ENCODE measurements at regions not wholly inside any gene's neighbourhood (a gene's known extent, or its start where the extent isn't known, plus 50 kb on each side); places are given as distances from the start of the nearest gene placed in this dataset.

DNA sequence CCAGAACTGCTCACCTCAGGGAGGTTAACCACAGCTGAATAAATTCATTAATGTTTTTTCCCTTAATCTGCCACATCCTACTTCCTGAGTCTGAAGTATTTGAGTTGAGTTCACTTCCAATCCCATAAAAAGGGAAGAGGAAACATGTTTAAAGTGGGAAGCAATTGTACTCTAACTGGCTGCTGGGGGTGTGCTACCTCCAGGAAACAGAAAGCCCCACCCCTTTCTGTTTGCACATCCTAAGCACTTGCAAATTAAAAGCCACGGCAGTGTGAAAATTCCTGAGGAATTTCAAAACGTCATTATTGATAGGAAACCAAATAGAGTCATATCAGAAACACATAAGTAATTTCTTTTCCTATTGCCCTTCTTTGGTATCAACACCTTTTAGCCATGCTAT, 307.0 kb upstream of the NR5A2 start:
- H3K27ac ChIP-seq, result no peak overlapping the region
- no peak overlapping the region for H3K9ac ChIP-seq (ENCODE audit: low read depth in 2 of 2, low read length in 2 of 2)
- intact Hi-C loops (cut with DNase I), result no loop called here
- no peaks in the 10 kb centered on the region for H3K9me3 ChIP-seq
- H3K4me3 ChIP-seq, result no peak overlapping the region
- H3K27me3 ChIP-seq, result no peaks in the 10 kb centered on the region
- H3K36me3 ChIP-seq, result no peaks in the 10 kb centered on the region
- TF ChIP-seq, protein P1, sequence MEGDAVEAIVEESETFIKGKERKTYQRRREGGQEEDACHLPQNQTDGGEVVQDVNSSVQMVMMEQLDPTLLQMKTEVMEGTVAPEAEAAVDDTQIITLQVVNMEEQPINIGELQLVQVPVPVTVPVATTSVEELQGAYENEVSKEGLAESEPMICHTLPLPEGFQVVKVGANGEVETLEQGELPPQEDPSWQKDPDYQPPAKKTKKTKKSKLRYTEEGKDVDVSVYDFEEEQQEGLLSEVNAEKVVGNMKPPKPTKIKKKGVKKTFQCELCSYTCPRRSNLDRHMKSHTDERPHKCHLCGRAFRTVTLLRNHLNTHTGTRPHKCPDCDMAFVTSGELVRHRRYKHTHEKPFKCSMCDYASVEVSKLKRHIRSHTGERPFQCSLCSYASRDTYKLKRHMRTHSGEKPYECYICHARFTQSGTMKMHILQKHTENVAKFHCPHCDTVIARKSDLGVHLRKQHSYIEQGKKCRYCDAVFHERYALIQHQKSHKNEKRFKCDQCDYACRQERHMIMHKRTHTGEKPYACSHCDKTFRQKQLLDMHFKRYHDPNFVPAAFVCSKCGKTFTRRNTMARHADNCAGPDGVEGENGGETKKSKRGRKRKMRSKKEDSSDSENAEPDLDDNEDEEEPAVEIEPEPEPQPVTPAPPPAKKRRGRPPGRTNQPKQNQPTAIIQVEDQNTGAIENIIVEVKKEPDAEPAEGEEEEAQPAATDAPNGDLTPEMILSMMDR (IDR thresholded peaks at IDR 0.05), result no peak
- no peaks in the 10 kb centered on the region for H3K4me1 ChIP-seq
- no peak for DNase-seq

DNA sequence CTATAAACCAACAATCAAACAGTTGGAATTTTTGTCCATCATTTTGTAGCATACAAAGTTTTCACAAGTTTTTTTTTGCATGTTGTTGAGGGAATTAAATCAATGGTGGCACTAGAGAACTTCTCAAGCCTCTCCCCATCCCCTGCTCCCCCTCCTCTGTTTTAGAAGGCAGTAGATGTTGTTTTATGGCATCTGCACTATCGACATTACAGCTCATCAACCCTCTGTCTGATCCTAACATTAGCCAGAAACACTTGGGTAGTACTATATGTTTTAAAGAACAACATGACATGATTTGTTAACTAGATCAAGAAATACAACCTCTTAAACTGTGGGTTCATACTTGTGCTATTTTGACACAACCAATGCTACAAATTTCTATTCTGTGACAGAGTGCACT, 306.5 kb upstream of the NR5A2 start:
- H3K9me3 ChIP-seq, result no peaks in the 10 kb centered on the region
- intact Hi-C loops (cut with DNase I), result no loop called here
- no peak overlapping the region for H3K27ac ChIP-seq
- no peak overlapping the region for H3K4me3 ChIP-seq
- H3K36me3 ChIP-seq, result no peaks in the 10 kb centered on the region
- no peaks in the 10 kb centered on the region for H3K27me3 ChIP-seq
- no peaks in the 10 kb centered on the region for H3K4me1 ChIP-seq
- TF ChIP-seq, protein P1 (IDR thresholded peaks at IDR 0.05), result no peak
- H3K9ac ChIP-seq (ENCODE audit: low read depth in 2 of 2, low read length in 2 of 2), result no peak overlapping the region
- no peak for DNase-seq

DNA sequence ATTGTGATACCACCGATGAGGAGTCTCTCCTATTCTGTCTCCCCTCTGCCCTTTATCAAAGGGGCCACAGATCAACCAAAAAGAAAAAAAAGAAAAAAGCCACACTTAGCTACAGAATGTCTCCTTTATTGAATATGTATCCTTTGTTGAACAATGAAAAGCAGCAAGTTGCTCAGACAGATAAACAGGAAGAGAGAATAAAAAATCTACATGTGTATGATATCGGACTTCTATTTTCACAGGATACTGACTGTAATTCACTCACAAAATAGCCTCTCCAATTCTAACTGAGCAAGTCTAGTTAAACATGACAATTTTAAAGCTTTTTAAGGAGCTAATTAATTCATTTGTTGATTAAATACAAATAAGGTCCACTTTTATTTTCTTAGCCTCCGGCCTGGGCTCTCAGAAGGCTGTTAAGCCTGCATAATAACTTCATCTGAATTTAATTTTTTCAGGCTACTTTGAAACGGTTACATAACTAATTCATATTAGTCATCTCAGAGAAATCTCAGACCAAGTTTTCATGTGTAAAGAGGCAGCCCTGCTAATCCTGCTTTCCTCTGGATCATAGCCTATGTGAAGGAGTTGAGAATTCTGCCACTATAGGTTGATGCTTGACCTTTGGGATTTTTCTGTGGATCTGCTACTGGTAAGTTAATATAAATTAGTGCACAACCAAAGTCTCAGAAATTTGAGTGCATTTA, 304.1 kb upstream of the NR5A2 start:
- no peaks in the 10 kb centered on the region for H3K9me3 ChIP-seq
- H3K9ac ChIP-seq (ENCODE audit: low read depth in 2 of 2, low read length in 2 of 2), result no peak overlapping the region
- H3K27me3 ChIP-seq, result no peaks in the 10 kb centered on the region
- no peak for DNase-seq
- intact Hi-C loops (cut with DNase I), result no loop called here
- H3K4me1 ChIP-seq, result no peaks in the 10 kb centered on the region
- TF ChIP-seq, protein P1 (IDR thresholded peaks at IDR 0.05), result no peak
- H3K27ac ChIP-seq, result no peak overlapping the region
- no peaks in the 10 kb centered on the region for H3K36me3 ChIP-seq
- H3K4me3 ChIP-seq, result no peak overlapping the region

DNA sequence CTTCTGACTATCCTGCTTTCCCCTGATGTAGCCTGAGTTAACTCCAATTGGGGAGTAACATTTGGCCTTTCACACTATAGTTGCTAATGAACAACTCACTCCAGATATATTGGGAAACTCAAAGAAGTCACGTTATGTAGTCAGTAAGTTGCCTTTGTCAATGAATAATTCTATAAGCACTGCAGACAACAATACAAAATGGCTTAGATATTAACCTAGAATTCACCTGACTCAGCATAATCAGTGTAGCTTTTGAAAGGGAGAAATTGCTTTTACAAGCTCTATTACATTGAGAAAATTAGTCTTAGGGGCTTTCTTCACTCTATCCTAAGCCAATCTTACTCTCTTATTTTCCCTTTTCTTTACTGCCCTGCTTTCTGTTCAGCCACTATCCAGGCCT, 303.5 kb upstream of the NR5A2 start:
- no peak for DNase-seq

DNA sequence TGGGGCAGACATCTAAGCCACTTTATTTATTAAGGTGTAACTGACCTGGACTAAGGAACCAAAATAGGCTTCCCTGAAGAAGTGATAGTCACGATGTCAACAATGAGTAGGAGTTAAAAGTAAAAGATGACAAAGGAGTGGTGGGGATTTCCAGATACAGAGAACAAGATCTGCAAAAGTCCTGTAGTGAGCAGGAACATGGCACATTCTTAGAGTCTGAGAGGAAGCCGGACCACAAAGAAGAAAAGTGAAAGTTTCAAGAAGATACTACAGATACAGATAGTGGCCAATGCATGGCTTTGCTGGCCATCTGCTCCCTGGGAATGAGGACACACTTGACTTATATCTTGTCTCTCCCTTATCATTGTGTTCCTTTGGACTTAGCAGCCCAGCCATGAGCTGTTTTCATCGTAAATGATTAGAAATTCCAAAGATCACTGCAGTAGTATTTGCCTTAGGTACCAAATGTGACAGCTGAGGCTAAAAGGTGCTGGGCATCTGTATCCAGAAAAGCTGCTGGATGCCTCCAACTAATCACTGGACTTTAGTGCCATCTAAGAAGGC, 302.4 kb upstream of the NR5A2 start:
- Histone ChIP-seq H3K9me3 (no peaks in the 10 kb centered on the region), H3K27me3 (no peaks in the 10 kb centered on the region), H3K4me3 (no peak overlapping the region), H3K4me1 (no peaks in the 10 kb centered on the region), H3K36me3 (no peaks in the 10 kb centered on the region), H3K27ac (no peak overlapping the region), H3K9ac (ENCODE audit: low read depth in 2 of 2, low read length in 2 of 2) (no peak overlapping the region)
- intact Hi-C loops (cut with DNase I), result no loop called here
- TF ChIP-seq, protein P1 (IDR thresholded peaks at IDR 0.05), result no peak
- DNase-seq, result no peak

More for the DNA sequence above, 303.5 kb upstream of the NR5A2 start:
- Histone ChIP-seq H3K9ac (ENCODE audit: low read depth in 2 of 2, low read length in 2 of 2) (no peak overlapping the region), H3K9me3 (no peaks in the 10 kb centered on the region), H3K36me3 (no peaks in the 10 kb centered on the region), H3K27ac (no peak overlapping the region), H3K4me1 (no peaks in the 10 kb centered on the region), H3K4me3 (no peak overlapping the region), H3K27me3 (no peaks in the 10 kb centered on the region)
- TF ChIP-seq, protein P1 (IDR thresholded peaks at IDR 0.05), result no peak
- intact Hi-C loops (cut with DNase I), result no loop called here

Data from colonic mucosa (tissue), 4 donors.